Activated T-cell treated with anti-CD3 and anti-CD28 coated beads for 48 hours (primary cell): ENCODE measurements at regions not wholly inside any gene's neighbourhood (a gene's known extent, or its start where the extent isn't known, plus 50 kb on each side); places are given as distances from the start of the nearest gene placed in this dataset.
"Not testable (repeated sequence)": the region's sequence is repeated elsewhere in the genome, so short reads cannot be mapped to it uniquely, and the experiment has no call there.

Experiments used
- DNase-seq: peaks from one replicate; pipeline ENCODE4 v3.0.0-alpha.2; 2020; ENCODE audit warnings: low read depth

DNA sequence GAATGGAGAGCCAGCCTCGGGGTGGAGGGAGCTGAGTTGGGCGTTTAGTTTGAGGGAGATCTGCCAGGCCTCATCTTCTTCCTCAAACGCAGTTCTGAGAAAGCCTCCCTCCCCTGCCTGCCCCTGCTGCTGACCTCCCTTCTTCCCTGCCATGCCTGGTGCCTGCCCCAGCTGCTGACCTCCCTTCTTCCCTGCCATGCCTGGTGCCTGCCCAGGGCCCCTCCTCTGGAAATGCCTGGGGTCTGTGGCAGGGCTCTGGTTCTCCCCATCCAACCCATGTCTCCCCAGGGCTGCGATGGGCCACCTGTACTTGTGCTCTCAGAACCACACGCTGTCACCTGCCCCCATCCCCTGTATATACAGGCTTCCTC is 114.6 kb downstream of the VEGFA start:
- DNase-seq, result no peak

DNA sequence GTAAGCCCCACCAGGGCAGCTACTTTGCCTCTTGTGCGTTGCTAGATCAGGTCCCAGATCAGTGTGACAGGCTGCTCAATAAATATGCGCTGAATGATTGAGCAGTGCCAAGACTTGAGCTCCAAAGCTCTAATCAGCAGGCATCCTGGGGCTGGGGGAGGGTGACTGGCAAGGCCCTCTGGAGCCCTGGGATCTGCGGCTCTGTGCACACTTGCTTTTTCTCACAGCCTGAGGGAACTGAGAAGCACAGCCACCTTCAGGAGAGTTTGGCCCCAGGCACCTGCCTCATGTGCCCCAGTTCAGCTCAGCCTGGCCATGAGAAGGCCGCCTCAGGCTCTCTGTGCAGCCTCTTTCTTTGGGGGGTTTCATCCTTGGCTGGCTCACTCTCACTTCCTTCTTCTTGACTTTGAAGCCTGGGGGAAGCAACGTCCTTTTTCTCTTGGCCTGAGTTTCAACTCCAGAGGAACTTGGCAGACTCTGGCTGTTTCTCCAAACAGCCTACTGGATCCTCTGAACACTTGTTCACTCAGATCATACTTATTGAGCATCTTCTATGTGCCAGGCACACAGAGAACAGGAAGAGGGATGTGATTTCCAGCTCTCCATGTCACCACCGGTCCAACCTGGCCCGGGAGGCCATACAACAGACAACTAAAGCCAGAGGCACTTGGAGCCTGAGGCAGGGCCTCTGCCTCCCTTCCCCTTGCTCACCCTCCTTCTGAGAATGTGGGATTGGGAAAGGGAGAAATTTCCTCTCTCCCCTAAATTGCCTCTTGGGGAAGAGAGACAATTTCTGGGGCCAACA is 114.0 kb downstream of the VEGFA start:
- DNase-seq, result no peak

DNA sequence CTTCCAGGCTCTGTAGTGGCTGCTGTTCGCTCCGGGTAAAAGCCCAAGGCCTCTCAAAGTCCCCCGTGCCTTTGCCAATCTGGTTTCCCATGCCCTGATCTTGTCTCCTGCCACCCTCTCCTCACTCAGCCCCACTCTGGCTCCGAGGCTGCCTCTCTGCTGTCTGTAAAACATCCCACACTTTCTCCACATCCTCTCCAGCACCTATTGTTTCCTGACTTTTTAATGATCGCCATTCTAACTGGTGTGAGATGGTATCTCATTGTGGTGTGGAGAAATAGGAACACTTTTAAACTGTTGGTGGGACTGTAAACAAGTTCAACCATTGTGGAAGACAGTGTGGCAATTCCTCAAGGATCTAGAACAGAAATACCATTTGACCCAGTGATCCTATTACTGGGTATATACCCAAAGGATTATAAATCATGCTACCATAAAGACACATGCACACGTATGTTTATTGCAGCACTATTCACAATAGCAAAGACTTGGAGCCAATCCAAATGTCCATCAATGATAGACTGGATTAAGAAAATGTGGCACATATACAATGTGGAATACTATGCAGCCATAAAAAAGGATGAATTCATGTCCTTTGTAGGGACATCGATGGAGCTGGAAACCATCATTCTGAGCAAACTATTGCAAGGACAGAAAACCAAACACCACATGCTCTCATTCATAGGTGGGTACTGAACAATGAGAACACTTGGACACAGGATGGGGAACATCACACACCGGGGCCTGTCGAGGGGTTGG is 112.9 kb downstream of the VEGFA start:
- DNase-seq, result not testable (repeated sequence)

DNA sequence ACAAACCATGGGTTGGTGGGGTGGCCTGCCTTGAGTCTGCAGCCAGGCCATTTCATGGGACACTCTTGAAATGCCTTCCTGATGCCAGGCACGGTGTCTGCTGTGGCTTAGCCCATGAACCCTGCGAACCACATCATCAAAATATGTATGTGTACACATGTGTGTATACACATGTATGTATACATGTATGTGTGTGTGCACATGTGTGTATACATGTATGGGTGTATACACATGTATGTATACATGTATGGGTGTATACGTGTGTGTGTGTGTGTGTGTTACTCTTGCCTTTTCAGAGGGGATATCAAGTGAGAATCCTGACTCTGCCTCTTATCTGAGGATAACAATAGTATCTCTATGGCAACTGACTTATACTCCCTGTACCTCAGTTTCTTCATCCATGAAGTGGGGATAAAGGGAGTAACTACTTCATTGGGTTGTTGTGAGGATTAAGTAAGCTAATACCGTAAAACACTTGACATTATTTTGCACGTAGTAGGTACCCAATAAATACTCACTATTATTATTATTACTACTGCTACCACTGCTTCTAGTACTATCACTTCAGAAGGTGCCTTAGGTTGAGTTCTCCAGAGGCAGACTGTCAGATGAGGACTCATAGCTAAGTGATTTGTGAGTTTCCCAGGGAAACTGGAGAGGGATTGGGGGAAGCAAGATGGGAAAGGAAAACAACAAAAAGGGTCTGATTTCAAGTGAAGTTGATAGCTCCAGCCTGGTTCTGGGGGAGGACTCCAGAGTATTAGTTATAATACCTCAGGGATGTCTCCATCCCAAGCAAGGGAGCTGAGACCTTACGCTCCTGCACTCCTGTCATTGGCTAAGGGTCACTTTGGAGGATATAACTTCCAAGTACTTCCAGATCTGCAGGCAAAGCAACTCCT is 110.5 kb downstream of the VEGFA start:
- DNase-seq, result no peak

DNA sequence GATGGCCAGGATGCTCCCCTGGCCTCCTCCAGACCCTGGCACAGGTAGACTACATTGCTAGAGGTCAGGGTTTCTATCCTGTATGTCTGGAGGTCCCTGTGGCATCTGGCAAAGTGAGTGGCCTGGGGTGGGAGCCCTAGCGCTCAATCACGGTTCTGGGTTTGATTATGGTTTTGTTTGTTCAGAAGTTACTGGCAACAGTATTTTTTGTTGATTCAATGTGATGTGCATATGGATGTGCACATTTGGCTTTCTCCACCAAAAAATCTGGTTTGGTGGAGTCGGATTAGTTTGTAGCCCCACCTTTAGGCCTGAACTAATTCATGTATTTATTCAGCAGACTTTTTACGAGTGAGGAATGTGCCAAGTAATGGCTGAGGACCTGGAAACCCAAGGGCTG is 109.7 kb downstream of the VEGFA start:
- no peak for DNase-seq

DNA sequence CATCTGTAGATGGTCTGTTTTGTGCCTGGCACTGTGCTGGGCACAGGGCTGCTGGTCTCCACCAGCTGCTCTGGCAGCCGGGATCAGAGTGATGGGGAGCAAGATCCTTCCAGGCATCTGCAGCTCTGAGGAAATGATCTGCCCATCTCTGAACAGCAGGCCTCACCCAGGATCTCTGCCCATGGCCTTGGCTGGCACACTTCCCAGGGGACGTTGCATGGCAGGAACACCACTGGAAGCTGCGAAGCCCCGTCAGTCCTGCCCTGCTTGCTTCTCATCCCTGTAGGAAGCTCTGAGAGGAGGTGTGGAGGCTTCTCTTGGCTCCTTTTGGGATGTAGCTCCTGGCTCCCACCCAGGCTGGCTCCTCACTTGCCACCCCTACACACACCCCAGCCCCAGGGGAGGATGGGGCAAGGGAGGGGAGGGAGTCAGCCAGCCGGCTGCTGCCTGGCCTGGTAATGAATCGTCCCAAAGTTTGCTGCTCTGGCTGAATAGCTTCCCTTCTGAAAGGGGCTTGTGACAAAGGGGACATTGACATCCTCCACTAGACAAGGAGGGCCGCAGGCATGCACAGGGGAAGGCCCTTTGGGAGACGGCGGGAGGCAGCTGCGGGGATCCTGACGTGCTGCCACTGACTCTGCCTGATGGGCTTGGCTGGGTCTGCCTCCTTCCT is 108.9 kb downstream of the VEGFA start:
- no peak for DNase-seq

DNA sequence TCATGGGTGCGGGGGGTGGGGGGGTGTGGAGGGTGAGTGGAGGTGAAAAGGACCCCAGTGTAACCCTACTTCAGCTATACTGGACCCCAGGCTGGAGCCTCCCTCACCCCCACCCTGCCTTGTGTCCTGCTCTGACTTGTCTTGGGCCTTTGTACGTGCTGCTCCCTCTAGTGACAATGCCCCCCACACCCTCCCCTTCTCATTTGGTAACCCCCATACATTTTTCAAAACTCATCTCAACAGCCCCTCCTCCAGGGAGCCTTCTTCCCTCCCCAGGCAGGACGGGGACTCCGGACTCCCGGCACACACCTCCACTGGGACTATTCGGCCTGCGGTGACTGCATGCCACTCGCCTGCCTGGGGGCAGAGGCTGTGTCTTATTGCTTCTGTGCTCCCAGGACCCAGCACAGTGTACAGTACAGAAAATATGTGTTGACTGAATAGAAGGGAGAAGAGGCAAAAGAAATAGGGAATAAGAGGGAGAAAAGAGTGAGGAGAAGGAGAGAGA is 108.2 kb downstream of the VEGFA start:
- no peak for DNase-seq

DNA sequence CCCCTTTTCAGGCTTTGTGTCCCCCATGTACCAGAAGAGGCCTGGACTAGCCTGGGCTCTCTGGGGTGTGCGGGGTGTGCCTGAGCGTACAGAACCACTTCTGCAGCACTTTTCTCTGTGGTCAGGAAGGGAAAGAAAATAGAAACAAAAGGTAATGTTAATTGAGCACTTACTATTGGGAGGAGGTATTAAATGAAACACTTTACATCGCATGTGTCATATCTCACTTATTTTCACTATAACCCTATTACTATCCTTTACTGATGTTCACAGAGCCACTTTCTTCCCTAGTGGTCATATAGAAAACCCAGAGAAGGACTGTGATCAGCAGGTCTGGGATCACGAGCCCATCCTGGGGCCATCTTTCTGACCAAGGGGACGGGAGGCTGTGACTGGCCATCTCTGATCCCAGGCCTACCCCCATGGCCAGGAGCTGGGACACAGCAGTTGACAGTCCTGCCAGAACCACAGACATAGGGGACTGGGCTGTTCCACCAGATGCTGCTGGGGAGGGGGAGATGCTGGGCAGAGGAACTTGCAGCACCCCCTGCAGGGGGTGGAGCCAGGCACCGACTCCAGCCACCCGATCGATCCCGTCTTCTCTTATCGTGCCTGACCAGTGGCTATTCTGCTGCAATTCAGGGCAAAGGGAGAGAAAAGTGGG is 107.6 kb downstream of the VEGFA start:
- no peak for DNase-seq

DNA sequence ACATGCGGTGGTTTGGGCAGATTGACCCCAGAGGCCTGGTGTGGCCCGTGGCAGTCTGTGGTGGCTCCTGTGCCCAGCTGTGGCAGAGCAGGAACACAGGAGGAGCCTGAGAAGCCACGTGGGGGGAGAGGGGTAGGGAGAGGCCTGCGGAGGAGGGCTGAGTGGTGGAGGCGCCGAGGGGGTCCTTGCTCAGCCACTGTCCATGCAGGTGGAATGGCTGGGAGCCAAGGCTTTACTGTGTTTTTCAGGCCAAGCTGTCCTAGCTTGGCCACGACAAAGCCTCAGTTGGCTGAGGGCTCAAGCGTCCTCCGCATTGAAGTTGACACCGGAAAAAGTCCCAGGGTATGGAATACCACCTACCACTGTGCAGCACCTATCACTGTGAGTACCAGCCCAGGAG is 107.0 kb downstream of the VEGFA start:
- DNase-seq, result no peak

DNA sequence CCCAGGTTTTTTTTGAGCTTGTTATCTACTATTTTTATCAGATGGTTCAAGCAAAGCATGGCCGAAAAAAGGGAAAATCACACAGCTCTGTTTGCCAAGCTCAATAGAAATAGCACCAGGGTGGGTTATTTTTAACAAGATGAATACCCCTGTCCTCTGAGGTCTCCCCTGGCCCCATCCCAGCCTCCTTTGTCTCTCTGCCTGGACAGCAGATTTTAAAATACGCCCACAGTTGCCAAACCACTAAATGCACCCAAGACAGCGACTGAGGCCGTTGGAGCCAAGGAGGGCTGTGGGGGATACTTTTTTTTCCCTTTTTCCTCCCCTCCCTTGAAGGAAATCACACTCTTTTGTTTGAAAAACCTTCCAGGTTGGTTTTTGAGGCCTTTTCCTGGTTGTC is 106.6 kb downstream of the VEGFA start:
- DNase-seq, result no peak

DNA sequence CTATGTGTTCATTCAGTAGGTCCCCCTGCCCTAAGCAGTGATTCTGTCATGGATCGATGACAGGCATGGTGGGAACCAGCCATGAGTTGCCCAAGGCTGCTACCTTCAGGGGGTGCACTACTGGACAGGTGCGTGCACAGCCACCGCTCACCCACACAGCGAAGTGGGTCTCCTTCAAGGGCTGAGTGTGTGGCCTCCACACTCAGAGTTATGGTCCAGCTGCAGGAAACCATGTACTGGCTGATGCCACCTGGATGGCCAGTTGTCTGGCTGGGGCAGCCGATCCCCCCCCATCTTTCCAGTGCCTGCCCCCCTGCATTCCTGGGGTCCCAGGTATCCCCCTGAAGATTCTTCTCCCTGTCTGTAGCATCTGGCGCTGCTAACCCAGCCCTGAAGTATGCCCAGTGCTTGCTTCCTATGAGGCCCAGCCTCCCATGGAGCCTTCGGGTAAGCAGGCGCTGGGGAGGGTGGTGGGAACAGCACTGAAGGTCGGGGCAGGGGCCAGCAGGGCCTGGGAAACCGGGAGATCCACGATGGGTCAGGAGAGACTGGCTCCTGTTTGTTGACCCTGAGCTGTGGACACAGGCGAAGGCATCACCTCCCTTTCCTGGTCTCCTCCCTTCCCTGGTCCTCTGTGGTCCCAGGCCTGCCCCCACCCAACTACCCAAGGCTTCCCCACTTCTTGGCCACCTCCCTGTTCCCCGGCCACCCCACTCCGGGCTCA is 106.0 kb downstream of the VEGFA start:
- no peak for DNase-seq

DNA sequence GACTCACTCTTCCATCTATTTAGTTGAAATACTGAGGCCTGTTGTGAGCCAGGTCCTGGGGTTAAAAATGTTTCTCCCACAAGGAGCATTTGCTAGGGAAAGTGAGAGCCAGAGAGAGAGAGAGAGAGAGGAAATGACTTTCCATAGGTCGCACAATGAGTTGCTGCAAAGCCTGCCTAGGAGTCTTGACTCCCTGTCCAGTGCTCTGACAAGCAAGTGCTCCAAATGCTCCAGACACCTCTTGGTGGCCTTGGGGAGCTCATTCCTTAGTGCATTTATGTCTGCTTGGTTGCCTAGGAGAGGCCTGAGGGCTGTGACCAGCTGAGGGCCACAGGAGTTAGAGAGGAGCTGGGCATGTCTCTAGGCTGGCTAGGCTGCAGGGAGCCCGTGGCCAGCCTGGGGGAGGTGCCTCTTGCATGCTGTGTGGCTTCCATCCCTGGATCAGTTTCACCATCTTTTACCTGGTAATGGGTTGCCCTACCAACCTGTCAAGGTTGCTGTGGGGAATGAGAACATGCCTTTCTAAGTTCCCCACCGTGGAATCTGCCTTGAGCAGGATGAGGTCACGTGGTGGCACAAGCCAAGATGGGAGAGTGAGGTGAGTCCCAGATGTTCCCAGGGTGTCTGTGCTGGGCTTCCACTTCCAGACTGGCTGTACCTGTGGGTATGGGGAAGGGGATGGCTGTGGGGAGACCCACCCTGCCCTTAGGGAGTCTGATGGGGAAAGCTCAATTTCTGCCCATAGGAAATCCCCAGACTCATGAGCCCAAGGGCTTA is 105.0 kb downstream of the VEGFA start:
- DNase-seq, result no peak

DNA sequence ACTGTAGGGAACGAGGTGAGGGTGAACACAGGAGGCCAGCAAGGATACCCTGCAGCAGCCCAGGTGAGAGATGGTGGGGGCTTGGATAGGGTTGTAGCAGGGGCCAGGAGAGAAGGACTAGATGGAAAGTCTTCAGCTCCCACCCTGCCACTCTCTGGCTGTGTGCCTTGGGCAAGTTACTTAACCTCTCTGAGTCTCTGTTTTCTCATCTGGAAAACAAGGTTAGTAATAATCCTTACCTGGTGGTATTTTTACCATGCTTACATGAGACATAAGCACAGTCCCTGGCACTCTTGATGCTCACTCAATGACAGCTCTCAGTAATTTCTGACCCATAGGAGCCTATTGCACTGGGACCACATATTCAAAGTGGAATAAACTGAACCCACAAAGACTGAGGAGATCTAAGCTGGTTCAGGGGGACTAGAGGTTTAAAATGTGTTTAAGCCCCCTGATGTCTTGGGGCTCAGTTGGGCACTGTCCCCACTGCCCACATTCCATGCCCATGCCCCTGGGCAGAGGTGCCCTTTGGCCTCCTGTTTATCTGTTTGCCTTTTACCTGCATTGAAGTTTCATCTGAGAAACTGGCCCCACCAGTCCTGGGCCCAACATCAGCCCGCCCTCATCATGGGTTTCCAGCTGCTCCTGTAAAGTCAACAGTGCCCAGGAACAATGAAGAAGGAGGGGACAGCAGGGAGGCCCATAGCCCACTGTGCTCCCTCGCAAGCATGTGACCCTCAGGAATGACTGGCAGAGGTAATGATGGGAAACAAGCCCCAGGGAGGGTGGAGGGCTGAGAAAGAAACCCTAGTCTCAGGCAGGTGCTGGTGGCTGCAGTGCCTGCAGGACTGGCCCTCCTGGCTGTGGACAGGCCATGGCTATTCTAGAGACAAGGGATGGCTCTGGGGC is 104.0 kb downstream of the VEGFA start:
- DNase-seq, result no peak

DNA sequence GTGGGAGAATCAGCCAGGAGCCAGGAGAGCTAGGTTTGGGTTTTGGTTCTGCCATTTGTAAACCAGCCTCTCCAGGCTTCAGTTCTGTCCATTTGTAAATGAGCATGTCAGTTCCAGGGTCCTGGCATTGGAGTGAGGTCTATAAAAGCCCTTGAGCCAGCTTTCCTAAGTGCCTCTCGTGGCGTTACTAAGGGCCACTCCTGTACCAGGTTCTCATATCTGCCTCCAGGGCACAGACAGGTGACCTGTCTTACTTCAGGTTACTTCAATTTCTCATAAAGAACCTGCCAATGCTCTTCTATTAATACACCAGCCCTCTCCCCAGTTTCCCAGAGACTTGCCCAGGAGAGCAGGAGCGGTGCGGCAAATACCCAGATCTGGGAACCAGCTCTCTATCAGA is 101.9 kb downstream of the VEGFA start:
- DNase-seq, result no peak

DNA sequence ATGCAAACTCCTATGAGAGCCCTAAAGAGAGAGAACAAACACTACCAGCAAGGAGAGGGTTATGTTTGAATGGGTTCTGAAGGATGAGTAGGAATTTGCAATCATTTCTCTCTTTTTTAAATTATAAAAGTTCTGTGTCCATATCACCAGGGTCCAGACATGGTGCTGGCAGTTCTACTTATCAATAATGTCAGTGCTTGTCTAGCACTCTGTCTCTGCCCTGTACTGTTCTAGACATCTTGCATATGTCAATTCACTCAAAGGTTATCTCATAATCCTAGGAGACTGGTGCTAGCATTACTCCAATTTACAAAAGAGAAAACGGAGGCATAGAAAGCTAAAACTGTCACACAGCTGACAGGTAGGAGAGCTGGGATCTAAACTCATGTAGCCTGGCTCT is 101.3 kb downstream of the VEGFA start:
- no peak for DNase-seq

DNA sequence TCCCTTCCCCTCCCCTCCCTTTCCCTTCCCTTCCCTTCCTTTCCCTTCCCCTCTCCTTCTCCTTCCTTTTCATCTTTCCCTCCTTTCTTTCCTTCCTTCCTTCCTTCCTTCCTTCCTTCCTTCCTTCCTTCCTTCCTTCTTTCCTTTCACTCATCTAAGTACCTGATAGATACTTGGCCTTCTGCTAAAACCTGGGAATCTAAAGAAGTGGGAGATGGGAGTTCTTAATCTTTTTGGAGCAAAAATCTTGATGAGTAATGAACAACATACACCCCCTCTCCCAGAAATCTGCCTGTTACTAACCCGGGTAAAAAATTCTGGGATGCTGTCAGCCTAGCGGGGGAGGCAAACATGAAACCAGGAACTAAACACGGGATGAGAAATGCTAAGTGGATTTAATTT is 100.7 kb downstream of the VEGFA start:
- DNase-seq, result no peak

DNA sequence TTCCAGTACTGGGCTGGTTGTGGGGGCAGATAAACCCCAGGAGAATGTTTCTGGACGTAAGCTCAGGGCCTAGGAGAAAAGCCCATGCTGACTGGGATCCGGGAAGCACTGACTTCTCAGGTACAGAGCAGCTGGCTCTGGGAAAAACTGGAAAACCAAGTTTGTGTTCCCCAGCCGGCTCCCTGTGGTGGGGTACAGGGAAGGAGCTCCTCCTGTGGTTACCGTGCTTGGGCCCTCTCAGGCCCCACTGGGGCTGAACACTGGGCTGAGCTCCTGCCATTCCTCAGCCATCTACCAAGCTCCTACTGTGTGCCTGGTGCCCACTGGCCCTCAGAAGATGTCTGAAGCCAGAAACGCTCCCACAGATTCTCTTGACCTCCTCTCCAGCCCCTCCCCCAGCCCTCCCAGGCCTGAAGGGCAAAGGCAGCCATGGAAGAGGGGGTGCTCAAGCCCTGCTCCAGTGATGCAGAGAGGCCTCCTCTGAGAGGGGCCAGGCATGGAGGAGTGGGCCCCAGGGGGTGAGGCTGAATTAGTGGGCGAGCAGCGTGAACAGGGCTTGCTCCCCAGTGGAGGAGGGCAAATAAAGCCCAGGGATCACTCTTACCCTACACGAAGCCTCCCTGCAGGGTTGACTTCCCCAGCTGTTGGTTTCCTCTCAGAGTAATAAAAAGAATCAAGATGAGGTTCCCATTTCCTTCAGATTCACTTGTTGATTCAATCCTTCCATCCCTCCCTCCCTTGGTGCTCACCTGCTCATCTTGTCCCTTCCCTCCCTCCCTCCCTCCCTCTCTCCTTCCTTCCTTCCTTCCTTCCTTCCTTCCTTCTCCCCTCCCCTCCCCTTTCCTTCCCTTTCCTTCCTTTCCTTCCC is 100.0 kb downstream of the VEGFA start:
- no peak for DNase-seq
